NCI-H1417 treated with DMSO at 0.1 percent for 48 hours (cell line): ENCODE measurements at regions not wholly inside any gene's neighbourhood (a gene's known extent, or its start where the extent isn't known, plus 50 kb on each side); places are given as distances from the start of the nearest gene placed in this dataset.

Experiments used
- DNase-seq: peaks from one replicate; lab custom pipeline; 2025; lab: John Stamatoyannopoulos, UW

DNA sequence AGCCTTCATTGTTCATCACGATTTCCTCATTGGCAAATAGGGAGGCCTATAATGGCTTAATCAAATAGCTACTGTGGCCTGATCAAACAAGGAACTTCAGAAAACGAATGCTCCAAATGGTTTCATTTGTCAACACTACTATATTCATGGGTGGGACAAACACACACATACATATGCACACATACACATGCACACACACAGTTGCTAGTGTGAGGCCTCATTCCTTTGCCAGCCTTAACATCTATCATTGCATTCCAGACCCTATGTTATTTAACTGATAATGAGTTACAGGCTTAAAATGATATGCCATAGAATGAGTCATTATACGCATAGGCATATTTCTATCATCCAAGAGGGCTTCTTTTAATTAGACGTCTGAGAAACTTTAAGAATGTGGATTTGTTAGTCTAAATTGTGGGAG lies 140.2 kb downstream of the KLF5 start:
- DNase-seq = no peak

DNA sequence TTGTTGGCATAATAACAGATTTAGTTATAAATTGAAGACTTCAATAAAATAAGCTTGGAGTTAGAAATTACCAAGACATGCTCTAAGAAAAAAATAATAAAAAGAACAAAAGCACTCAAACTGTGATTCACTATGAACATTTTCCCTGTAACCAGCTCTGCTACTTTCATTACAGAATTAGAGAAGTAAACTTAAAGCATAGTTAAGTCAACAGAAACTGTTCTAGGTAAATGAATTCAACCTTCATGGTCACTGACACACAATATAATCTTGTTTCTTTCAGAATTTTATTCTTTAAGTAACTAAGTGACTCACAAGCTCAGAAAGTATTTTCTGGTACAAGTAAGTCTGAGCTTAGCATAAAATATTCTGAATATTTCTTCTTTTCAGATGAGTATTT lies 136.3 kb downstream of the KLF5 start:
- no peak for DNase-seq

DNA sequence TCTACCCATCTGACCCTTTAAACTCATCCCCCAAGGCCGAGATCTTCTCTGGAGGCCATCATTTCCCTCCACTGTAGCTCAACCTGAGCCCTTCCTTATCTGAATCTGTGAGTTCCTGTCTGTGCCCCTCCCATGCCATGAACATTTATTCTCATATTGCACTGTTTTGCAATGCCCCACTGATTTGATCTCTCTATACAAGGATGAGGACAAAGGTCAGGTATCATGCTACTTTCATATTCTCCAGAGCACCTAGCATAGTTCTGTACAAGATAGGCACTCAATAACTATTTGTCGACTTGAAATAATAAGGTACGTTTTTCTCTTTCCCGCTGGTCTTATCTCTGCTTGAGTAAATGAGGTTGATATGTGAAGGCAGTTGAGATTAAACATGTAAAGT lies 135.5 kb downstream of the KLF5 start:
- no peak for DNase-seq

DNA sequence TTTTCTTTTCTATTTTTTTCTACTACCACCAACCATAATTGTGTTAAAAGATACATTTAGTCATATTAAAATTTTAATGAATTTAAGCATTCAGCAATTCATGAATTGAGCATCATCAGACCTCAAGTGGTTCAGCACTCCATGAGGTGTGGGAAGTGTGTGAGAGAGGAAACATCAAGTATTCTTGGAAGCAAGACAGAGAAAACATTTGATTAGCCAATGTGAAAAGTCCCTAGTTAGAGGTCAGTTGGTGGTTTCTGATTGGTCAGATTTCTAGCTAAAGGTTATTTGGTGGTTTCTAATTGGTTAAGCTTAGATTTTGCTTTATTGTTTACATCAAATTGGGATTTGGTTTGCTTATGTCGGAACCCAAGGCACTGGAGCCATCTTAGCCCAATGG lies 134.7 kb downstream of the KLF5 start:
- DNase-seq = no peak

DNA sequence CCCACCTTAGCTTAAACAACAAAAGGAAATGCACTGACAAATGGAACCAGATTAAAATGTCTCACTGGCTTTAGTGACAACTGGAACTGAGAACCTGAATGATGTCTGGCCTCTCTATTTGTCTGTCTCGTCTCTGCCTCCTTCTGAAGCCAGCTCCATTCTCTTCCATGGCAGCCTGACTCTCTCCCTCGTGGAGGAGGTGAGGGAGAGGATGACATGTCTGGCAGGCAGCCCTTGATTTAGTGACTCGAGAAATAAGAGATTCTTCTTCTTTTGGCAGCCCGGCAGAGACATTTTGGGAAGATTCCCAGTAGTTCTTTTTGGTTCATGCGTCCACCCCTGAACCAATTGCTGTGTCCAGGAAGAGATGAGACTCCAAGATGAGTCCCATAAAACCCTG lies 131.7 kb downstream of the KLF5 start:
- no peak for DNase-seq

DNA sequence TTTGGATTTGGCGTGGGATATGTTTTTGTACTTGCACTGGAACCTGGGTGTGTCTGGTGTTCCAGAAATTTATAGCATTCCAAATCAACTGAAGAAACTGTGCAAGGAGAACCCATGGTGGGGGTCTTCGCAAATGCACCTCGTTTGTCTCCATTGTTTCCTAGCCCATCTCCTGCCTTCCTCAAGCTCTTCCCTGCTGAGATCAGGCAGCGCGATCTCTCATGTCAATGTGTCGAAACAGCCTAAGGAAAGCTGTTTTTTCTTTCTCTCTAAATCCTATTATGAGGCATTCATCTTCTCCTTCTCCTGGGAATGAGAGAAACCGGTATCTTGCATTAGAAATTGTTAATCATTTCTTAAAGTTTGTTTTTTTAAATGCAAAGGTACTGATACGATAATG lies 131.0 kb downstream of the KLF5 start:
- DNase-seq = no peak

DNA sequence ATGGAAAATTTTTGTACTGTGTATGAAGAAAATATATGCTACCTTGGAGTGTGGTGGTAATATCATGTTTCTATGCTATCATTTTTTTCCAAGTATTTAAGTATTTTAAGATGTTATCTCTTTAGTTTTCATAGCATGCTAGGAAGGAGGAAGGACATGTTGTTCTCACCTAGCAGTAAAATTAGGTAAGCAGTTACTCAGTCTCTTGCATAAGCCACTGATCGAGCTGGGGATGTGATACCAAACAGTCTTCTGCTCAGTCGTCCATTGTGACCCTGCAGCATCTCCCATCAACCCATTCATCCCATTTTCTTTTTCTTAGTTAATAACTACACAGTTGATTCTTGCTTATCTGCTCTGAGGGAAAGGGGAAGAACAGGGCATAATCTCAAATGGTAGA lies 130.6 kb downstream of the KLF5 start:
- DNase-seq = no peak

DNA sequence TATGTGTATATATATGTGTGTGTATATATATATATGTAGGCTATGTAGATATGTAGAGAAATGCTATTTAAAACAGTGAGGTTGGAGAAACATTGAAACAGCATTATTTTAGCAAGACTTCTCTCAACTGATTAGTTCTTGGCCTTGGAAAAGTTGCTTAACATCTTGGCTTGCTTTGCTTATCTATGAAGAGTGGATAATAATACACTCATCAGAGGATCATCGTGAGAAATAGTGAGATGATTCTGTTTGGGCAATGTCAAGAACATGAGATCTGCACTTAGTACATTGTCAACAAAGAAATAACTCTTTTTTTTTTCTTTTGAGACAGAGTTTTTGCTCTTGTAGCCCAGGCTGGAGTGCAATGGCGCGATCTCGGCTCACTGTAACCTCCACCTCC lies 128.3 kb downstream of the KLF5 start:
- DNase-seq = no peak

DNA sequence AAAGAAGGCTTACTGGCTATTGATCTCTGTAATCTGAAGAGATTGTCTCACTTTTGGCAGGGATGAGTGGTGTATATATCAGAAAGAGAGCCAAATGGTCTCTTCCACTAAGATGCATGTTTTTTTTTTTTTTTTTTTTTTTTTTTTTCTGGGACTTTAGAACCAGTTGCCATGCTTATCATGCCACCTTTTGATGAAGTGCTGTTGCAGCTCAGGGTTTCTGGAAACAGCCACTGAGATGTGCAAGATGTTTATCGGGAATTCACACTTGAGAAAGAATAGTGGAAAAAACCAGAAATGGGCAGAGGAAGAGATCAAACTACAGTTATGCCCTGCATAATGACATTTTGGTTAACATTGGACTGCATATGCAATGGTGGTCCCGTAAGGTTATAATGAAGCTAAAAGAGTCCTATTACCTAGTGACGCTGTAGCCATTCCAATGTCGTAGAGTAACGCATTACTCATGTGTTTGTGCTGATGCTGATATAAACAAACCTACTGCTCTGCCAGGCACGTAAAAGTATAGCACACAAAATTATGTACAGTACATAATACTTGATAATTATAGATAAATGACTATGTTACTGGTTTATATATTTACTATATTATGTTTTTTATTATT lies 121.0 kb downstream of the KLF5 start:
- no peak for DNase-seq

DNA sequence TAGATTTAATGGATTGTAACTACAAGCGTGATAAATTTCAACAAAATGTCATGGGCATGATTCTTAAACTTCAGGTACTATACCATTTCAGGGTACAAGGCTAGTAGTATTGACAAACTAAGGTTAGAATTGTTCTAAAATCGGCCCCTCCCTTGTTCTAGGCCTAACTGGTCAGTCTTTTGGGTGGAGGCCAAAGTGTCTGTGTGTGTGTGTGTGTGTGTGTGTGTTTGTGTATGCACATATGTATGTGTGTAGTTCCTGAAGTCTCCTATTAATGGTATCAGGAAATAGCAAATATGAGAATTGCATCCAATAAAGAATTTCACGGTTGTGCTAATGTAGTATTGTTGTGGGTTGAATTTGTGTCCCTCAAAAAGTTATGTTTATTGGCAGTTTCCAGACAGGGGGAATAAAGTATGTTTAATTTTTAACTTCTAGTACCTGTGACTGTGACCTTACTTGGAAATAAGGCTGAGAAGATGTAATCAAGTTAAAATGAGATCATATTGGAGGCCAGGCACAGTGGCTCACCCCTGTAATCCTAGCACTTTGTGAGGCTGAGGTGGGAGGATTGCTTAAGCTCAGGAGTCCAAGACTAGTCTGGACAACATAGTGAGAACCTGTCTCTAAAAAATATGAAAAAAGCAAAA lies 119.2 kb downstream of the KLF5 start:
- no peak for DNase-seq

DNA sequence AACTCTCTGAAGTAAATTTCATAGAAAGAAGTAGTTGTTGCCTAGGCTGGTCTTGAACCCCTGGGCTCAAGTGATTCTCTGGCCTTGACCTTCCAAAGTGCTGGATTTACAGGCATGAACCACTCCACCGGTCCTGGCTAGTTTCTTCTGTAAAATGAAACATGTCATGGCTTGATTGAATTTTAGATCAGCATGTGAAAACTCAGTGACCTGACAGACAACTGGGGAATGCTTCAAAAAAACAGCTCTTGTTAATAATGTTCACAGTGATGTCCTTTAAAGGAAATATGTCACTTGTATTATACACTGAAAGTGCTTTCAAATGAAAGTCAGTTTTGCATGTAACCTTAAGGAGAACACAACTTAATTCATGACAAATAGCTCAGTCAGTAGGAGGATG lies 118.2 kb downstream of the KLF5 start:
- DNase-seq = no peak

DNA sequence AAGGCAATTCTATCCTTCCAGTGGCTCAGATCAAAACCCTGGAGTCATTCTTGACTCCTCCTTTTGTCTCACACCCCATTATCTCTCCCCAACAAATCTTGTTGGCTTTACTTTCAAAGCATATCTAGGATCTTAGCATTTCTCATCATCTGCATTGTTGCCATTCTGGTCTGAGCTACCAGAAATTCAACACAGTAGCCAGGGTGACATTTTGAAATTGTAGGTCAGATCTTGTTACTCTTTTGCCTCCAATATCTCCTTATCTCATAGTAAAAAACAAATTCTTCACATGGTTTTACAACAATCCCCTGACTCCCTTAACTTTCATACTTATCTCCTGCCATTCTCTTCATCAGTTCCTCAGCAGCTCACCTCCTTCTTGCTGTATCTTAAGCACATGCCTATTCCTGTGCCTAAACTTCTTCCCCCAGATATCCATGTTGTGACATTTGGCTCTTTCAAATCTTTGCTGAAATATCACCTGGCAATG lies 115.8 kb downstream of the KLF5 start:
- DNase-seq = no peak

DNA sequence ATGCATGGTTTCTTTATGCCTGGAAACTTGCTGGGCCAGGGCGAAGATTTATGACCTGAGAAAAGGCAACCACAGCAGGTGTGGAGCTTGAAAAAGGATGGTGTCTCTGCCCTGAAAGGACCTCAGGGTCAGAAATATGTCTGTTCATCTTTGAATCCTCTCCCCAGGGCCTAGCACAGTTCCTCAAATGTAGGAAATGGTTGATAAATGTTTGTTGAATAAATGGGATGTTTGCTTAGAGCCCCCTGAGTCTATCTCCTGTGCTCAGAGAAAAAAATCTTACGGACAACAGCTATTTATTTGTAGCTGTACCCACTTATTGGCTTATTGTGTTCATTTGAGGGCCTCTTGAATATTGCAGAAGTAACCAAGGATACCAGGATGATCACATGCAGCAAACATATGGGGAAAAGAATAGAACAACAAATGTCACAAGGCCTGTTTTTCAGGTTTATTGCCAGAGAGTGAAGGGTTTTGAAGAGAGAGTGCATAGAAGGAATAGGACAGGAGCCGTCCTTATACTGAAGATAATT lies 114.5 kb downstream of the KLF5 start:
- peak; percentile 79 for DNase-seq

DNA sequence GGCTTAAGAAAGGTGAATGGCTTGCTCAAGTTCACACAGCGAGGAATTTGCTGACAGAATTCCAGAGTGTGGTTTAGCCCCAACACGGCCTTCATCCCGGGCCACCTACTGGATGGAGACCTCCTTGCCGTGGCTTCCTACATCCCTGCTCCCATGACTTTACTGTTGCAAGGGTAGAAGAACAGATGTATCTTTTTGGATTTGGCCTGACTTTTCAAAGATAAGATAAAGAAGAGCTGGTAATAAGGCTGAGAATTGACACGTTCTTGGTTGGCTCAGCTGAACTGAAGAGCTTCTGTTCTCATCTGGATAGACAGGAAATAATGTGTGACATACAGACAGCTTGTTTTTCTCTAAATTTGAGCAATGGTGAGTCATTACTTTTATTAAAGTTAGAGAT lies 113.1 kb downstream of the KLF5 start:
- no peak for DNase-seq

DNA sequence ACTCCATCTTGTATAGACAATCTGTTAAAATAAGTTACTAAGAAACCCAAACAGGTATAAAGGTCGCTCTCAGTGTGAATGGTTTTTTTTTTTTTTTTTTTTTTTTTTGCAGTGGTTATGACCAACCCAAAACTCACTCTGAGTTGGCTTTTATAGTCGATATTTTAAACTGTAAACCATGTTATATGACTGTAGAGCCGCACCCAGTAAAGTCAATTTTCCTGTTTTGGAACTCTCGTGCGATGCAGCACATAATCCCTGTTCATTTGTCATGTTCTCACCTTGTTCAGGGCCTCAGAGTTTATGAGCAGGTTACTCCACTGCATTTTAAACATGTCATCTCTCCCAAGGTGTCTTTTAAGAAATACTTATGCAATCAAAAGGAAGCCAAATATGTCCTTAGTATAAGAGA lies 112.5 kb downstream of the KLF5 start:
- no peak for DNase-seq

DNA sequence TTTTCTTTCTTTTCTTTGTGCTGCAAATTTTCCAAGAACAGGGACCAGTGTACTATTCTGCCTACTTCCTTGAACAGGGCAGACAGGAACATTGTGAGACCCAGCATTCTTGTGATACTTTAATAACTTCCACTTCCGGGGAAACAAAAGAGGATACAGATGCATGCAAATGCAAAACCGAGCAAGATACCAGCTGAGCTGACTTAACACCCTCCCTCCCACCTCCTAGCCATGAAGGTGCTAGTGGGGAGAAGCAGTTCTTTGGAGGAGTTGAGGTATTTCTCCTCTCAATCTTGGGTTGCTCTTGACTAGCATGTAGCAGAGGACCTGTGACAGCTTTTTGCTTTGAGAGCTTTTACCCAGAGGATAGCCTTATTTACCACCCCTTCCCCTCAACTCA lies 111.2 kb downstream of the KLF5 start:
- DNase-seq = no peak

DNA sequence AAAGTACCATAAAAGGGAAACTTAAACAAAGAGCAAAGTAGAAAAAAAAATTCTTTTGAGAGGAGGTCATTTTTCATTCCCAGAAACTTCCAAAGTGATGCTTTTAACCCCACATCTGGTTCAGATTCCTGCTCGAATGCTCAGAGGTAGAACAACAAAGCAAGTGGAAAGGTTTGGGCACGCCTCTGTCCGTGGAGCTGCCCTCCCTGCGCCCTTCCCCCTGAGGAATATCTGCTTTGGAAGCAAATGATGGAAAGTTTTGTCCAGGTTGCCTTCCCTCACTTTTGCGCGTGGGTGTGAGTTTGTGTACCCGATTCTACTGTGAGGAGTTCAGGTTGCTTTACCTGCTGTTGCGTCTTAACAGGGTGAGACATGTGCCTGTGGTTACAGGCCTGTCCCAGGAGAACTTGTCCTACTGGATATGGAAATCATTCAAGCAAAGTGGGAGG lies 110.2 kb downstream of the KLF5 start:
- DNase-seq = no peak

DNA sequence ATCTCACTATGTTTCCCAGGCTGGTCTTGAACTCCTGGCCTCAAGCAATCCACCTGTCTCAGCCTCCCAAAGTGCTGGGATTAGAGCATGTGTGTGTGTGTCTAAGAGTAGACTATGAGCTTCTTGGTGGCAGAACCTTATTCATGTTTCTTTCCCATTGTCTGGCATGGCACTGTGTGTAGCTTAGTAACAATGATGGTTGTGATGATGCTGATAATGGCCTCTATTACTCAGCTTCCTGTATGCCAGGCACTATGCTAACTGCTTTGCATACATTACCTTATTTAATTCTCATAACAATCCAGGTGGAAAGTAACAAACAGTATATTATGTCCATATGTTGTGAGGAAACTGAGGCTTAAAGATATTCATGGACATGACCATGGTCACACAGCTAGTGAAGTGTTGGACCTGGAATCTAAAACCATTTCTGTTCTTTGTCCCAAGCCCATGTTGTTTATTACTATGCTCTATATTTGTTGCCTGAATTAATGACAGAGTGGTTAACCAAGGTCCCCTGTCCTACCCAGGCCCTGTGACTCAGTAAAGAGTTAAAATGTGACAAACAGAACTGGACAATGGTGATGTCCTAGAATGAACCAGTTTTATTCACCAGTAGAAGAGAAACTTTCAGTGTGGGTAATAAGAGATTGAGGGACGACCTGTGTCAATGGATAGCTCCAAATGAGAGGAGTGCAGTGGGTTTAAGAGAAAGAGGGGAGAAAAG lies 109.6 kb downstream of the KLF5 start:
- DNase-seq = no peak

DNA sequence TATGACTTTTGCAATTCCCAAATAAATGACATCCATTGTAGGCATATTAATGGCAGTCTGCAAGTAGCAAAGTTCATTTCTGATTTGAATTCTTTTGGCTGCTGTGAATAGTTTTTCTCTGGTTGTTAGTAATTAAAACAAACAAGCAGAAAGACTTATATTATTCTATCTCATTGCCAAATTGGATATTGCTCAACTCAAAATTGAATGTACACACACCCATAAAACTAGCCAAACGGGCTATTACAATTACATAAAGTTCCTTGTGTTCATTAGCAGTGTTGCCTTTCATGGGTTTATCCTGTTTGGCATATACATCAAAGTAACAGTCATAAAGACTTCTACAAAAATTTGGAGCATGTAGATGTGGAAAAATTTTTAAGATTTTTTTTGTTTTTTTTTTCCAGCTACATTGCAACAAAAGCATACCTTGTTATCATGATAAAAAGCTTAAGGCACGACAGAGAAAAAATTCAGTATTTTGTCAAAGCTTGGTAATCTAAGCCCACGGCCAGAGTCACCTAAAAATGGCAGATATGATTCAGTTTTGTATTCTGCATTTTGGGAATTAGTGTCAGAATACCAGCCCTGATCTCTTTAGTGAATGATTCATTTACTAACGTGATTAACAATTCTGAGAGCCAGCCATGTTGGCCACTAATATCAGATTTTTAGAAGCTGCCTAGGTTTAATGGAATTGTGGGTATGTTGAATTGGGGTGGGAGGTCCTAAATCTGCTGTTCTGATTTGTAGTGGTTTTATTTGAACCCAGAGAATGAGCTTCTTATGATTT lies 108.4 kb downstream of the KLF5 start:
- no peak for DNase-seq

DNA sequence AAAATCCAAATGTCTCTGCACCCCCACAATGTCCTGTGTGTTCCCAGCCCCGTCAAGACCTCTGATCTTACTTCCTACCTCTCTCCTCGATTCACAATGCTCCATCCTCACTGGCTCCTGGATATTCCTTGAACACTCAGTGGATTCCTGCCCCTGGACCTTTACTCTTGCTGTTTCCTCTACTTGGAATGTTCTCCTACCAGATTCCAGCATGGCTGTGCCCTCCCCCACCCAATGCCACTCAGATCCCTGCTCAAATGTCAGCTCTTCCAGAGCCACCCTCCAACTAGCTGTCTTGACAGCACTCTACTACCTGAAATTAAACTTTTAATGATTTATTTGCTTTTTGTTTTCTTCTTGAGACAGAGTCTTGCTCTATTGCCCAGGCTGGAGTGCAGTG lies 107.4 kb downstream of the KLF5 start:
- no peak for DNase-seq

DNA sequence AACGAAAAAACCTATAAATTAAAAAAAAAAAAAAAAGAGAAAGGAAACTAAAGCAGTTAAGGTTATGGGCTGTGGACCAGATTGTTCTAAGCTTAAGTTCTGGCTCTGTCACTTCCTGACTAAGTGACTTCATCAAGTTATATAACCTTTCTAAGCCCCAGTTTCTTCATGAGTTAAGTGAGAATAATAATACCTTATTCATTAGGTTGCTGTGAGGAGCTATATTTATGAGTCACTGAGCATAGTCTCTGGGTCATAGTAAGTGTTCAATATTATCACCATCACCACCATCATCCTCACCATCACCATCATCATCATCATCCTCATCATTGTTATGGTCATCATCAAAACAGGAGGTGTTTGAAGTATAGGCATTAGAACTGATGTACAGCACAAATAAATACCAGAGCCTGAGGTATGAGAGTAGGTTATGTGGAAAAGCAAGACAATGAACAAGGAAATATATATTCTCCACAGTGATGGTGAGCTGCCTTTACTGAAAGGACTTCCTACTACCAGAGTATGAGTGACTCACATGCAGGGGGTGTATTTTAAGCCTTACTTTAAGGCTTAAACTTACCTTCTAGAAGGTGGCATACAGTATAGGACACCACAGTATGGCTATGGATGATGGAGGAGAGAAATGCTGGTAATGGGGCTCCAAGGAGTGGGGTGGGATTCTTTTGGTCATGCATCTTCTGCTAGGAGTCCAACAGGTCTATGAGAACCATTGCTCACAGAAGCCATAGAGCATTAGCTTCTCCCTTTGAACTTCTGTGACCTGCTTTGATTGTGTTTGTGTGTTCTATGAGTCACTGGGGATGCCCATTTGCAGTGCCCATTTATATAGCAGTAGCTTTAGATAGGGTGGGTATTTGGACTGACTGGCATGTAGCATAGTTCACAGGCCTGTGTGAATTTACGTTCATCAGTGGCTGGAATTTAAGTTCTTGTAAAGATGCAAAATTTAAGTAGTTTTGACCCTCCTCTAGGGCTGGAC lies 104.4 kb downstream of the KLF5 start:
- no peak for DNase-seq
